ENCODE measurements at regions not wholly inside any gene's neighbourhood (a gene's known extent, or its start where the extent isn't known, plus 50 kb on each side); places are given as distances from the start of the nearest gene placed in this dataset.

- H3K27me3 ChIP-seq (ENCODE audit: control insufficient read depth, insufficient read depth, low read length), result no peaks in the 10 kb centered on the region
- no peaks in the 10 kb centered on the region for H3K4me1 ChIP-seq (ENCODE audit: control insufficient read depth, low read depth, low read length)
- H3K4me3 ChIP-seq (ENCODE audit: low read length), result no peak overlapping the region
- no peaks in the 10 kb centered on the region for H3K36me3 ChIP-seq (ENCODE audit: control insufficient read depth, low read depth, low read length)
- no peak overlapping the region for H3K27ac ChIP-seq (ENCODE audit: low read length)
- H3K9ac ChIP-seq (ENCODE audit: low read length), result no peak overlapping the region
- H3K9me3 ChIP-seq (ENCODE audit: control insufficient read depth, low read depth, low read length), result no peaks in the 10 kb centered on the region
Measured at GRCh38 chr15:88307344-88307743, 50.8 kb upstream of the NTRK3 start.

Measured in iPS-18a (cell line).